ENCODE measurements at regions not wholly inside any gene's neighbourhood (a gene's known extent, or its start where the extent isn't known, plus 50 kb on each side); places are given as distances from the start of the nearest gene placed in this dataset.

- WGBS, 2 donors = 71 to 74% methylated on average over 18 of the region's 18 CpGs
- DNase-seq (no peak), ATAC-seq (no peak)
- H3K27ac ChIP-seq = no peak overlapping the region
- no peaks in the 10 kb centered on the region for H3K4me1 ChIP-seq
- TF ChIP-seq, protein P1, sequence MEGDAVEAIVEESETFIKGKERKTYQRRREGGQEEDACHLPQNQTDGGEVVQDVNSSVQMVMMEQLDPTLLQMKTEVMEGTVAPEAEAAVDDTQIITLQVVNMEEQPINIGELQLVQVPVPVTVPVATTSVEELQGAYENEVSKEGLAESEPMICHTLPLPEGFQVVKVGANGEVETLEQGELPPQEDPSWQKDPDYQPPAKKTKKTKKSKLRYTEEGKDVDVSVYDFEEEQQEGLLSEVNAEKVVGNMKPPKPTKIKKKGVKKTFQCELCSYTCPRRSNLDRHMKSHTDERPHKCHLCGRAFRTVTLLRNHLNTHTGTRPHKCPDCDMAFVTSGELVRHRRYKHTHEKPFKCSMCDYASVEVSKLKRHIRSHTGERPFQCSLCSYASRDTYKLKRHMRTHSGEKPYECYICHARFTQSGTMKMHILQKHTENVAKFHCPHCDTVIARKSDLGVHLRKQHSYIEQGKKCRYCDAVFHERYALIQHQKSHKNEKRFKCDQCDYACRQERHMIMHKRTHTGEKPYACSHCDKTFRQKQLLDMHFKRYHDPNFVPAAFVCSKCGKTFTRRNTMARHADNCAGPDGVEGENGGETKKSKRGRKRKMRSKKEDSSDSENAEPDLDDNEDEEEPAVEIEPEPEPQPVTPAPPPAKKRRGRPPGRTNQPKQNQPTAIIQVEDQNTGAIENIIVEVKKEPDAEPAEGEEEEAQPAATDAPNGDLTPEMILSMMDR (IDR thresholded peaks at IDR 0.05) = no peak
- no peaks in the 10 kb centered on the region for H3K36me3 ChIP-seq
- intact Hi-C loops (cut with DNase I) = no loop called here
- H3K4me3 ChIP-seq = no peak overlapping the region
- no peaks in the 10 kb centered on the region for H3K9me3 ChIP-seq
- peaks cover 0 to 34% (median 7%) of the 10 kb centered on the region in 7 donors for H3K27me3 ChIP-seq
Observed at GRCh38 chr5:61732796-61733195, 400.7 kb downstream of the ZSWIM6 start.

DNA sequence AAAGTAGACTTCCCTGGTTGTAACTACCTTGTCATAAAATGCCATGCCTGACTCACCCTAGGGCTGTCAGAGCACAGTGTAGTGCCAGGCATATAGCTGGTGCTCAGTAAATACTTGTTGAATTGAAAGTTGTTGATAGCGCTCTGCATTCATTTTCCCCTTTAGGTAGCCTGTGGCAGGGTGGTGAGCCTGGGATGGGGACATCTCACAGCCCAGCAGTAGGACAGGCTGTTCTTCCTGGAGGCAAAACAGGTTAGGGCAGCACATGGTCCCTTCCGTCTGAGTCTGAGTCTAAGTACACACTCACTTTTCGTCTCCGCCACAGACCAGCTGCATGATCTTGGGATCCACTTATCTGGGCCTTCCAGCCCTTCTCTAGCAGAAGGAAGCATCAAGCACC is 401.9 kb downstream of the ZSWIM6 start:
- intact Hi-C loops (cut with DNase I) = no loop called here
- TF ChIP-seq, protein P1 (IDR thresholded peaks at IDR 0.05) = no peak
- WGBS, 2 donors = 94 to 99% methylated on average over 4 of the region's 4 CpGs
- peaks cover 0 to 31% (median 7%) of the 10 kb centered on the region in 7 donors for H3K27me3 ChIP-seq
- no peaks in the 10 kb centered on the region for H3K36me3 ChIP-seq
- DNase-seq = no peak
- H3K4me3 ChIP-seq = no peak overlapping the region
- ATAC-seq = no peak
- no peaks in the 10 kb centered on the region for H3K9me3 ChIP-seq
- H3K27ac ChIP-seq = no peak overlapping the region
- H3K4me1 ChIP-seq = no peaks in the 10 kb centered on the region

DNA sequence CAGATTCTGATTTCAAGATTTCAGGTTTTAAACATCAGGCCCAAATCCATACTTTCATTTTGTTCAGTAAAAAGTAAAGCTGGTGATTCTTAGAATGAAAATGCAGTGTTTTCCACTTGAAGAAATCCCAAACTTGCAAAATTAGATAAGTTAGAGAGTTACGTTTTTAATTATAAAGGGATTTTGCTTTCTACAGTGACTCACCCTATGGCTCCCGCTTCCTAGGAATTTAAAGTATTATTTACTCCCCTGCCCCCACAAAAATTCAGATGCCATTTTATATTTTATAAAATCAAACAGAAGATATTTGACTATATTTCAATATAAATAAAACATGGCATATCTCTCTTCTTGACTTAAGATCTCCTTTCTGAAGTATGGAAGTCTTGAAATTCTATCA is 402.9 kb downstream of the ZSWIM6 start:
- no peak for ATAC-seq
- TF ChIP-seq, protein P1 (IDR thresholded peaks at IDR 0.05) = no peak

GRCh38 chr5:61735531-61735930 is 403.5 kb downstream of the ZSWIM6 start:
- H3K36me3 ChIP-seq = no peaks in the 10 kb centered on the region
- DNase-seq (no peak), ATAC-seq (no peak)
- H3K4me1 ChIP-seq = no peaks in the 10 kb centered on the region
- H3K27me3 ChIP-seq = peaks cover 0 to 17% (median 7%) of the 10 kb centered on the region in 7 donors
- no peak overlapping the region for H3K4me3 ChIP-seq
- intact Hi-C loops (cut with DNase I) = no loop called here
- no peak overlapping the region for H3K27ac ChIP-seq
- 82 to 85% methylated on average over 2 of the region's 2 CpGs for WGBS, 2 donors
- no peaks in the 10 kb centered on the region for H3K9me3 ChIP-seq
- TF ChIP-seq, protein P1 (IDR thresholded peaks at IDR 0.05) = no peak

More for the DNA sequence above, 402.9 kb downstream of the ZSWIM6 start:
- Histone ChIP-seq H3K27me3 (peaks cover 0 to 21% (median 7%) of the 10 kb centered on the region in 7 donors), H3K36me3 (no peaks in the 10 kb centered on the region), H3K4me3 (no peak overlapping the region), H3K27ac (no peak overlapping the region), H3K9me3 (no peaks in the 10 kb centered on the region), H3K4me1 (no peaks in the 10 kb centered on the region)
- intact Hi-C loops (cut with DNase I) = no loop called here
- no peak for DNase-seq
- WGBS, 2 donors = 46 to 61% methylated on average over 2 of the region's 2 CpGs
